ENCODE measurements at regions not wholly inside any gene's neighbourhood (a gene's known extent, or its start where the extent isn't known, plus 50 kb on each side); places are given as distances from the start of the nearest gene placed in this dataset.

DNA sequence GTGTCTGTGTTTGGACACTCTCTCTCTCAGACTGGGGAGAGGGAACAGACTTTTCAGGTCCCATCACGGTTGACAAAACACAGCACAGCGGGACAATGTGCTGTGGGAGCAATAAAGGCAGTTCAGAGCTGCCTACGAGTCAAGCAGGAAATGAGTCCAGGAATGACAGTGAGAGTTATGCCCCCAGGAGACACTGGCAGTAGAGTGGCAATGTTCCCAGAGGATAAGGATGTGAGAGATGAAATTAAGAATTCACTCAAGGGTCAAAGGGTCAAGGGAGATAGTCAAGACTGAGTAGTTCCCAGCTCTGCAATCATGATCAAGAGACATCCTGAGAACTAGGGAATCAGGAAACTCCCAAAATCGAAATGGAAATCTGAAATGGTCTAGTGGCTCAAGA lies 156.1 kb downstream of the LURAP1L start:
- no peak for DNase-seq (ENCODE audit: extremely low read depth, low read depth, low spot score)

DNA sequence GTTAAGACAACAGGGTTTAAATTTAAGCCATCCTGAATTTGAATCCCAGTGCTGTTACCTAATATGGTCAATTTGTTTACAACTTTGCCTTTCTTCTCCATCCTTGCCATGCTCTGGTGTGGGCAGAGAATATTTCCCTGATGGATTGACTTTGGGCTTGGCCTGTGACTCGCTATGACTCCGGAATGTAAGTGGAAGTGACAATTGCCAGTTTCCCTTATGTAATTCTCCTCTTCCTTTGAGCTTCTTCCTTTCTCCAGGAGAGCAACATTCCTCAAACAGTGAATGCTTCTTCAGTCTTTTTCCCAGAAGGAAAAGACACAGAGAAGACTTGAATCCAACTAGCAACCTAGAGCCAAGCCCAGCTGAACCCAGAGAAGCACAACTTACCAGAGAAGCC lies 159.1 kb downstream of the LURAP1L start:
- DNase-seq (ENCODE audit: extremely low read depth, low read depth, low spot score) = peak; percentile 69

DNA sequence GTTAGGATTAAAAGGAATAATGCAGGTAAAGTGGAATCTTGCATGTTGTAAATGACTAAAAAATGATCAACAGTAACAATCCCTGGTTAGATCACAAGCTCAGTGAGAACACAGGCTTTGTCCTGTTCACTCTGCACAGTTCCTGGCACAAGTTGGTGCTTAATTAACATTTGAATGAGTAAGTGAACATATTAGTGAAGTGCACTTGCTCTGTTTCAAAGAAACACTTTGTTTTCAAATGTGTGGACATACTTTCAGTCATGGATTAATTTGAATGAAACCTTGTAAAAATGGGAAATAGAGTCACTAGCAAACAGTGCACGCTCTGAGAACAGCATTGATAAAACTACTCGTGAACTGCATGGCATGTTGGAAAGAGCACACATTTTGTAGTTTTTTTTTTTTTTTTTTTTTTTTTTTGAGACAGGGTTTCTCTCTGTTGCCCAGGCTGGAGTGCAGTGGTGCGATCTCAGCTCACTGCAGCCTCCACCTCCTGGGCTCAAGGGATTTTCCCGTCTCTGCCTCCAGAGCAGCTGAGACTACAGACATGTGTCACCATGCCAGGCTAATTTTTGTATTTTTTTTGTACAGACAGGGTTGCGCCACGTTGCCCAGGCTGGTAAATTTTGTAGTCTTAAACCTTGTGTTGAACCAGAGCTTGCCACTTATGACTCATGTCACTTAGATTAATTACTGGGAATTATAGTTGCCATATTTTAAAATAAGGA lies 159.9 kb downstream of the LURAP1L start:
- no peak for DNase-seq (ENCODE audit: extremely low read depth, low read depth, low spot score)

GRCh38 chr9:12935714-12936113 lies 160.9 kb downstream of the LURAP1L start:
- DNase-seq (ENCODE audit: extremely low read depth, low read depth, low spot score) = peak; percentile 88

DNA sequence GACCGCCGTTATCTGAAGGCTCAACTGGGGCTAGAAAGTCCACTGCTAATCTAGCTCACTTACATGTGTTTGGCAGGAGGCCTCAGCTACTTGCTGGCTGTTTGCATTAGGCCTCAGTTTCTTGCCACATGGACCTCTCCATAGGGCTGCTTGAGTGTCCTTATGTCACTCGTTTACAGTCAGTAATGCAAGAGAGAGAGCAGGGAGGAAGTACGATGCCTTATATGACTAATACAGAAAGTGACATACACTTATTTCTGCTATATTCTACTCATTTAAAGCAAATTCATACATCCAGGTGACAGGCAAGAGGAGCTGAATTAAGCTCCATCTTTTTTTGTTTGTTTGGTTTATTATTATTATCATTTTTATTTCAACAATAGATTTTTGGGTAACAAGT lies 179.6 kb downstream of the LURAP1L start:
- DNase-seq (ENCODE audit: extremely low read depth, low read depth, low spot score) = no peak

DNA sequence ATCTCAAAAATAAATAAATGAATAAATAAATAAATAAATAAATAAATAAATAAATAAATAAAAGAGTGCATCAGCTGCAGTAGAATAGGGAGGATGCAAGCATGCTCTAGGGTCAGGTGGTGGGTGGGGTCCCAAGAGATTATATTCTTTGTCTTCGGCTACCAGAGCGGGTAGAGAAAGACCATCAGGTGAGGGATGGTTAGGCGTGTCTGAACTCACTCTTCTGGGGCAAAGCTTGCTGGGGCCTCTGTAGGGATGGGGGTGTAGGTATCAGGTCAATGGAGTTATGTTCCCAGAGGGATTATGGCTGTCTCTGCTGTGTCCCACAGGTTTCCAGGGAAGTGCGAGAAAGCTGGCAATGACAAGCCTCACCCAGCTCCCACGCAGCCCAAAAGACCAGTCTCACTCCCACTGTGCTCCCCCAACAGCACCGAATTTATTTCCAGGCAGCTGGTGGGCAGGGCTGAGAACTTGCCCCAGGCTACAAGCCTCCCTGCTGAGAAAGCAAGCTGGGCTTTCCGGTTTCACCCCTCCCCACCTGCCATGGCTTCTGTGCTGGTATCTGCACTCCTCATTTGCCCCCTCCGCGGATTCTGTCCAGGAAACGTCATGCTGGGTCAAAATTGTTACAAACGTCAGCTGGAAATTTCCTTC lies 180.8 kb downstream of the LURAP1L start:
- DNase-seq (ENCODE audit: extremely low read depth, low read depth, low spot score) = no peak

GRCh38 chr9:12956261-12956660 lies 181.4 kb downstream of the LURAP1L start:
- no peak for DNase-seq (ENCODE audit: extremely low read depth, low read depth, low spot score)

DNA sequence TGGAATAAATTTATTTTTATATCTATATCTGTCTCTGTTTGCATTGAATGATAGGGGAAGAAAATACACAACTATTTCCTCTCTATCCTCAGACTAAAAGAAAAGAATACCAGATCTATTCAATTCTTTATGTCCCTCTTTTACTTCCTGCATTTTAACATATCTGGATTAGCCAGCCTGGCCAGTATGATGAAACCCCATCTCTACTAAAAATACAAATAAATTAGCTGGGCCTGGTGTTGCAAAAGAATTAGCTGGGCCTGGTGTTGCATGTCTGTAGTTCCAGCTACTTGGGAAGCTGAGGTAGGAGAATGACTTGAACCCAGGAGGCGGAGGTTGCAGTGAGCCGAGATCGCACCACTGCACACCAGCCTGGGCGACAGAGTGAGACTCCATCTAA lies 182.0 kb downstream of the LURAP1L start:
- DNase-seq (ENCODE audit: extremely low read depth, low read depth, low spot score) = no peak

DNA sequence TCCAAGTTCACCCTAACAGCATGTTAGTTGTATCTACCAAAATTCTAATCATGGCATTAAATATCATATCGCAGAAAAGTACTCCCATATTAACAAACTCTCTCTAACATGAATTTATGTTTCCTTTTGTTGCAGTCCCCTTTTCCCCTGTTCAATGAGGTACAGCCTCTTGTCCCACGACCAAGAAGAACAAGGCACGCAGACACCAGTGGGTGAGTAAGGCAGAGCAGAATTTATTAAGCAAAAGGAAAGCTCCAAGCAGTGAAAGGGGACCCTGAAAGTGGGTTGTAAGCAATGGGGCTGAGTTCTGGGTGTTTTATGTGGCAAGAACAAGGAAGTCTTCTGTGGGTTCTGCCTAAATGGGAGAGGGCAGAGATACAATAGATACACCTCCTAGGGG lies 183.5 kb downstream of the LURAP1L start:
- no peak for DNase-seq (ENCODE audit: extremely low read depth, low read depth, low spot score)

DNA sequence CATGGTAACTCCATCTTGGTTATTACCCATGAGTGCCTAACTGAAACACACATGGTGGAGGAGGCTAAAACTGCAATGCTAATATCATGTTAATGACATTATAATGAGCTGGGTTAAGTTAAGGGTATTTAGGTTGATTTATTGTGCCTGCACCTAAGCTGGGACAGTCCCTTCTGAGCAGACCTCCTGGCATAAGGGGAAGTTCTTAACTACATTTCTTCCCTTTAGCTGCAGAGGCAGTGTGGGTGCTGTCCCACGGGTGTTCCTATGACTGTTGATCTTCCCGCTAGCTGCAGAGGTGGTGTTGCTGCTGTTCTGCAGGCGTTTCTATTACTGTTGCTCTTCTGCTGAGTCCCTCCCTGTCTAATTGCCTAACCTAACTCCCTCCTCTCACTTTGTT lies 183.9 kb downstream of the LURAP1L start:
- DNase-seq (ENCODE audit: extremely low read depth, low read depth, low spot score) = no peak

- no peak for DNase-seq (ENCODE audit: extremely low read depth, low read depth, low spot score)
These were observed 186.5 kb downstream of the LURAP1L start for GRCh38 chr9:12961276-12961809.

- DNase-seq (ENCODE audit: extremely low read depth, low read depth, low spot score) = no peak
These were observed 188.7 kb downstream of the LURAP1L start for GRCh38 chr9:12963537-12963936.

- DNase-seq (ENCODE audit: extremely low read depth, low read depth, low spot score) = no peak
These were observed 189.5 kb downstream of the LURAP1L start for GRCh38 chr9:12964271-12964670.

- DNase-seq (ENCODE audit: extremely low read depth, low read depth, low spot score) = no peak
These were observed 190.5 kb downstream of the LURAP1L start for GRCh38 chr9:12965303-12965702.

GRCh38 chr9:12968093-12968492 lies 193.3 kb downstream of the LURAP1L start:
- DNase-seq (ENCODE audit: extremely low read depth, low read depth, low spot score) = no peak

DNA sequence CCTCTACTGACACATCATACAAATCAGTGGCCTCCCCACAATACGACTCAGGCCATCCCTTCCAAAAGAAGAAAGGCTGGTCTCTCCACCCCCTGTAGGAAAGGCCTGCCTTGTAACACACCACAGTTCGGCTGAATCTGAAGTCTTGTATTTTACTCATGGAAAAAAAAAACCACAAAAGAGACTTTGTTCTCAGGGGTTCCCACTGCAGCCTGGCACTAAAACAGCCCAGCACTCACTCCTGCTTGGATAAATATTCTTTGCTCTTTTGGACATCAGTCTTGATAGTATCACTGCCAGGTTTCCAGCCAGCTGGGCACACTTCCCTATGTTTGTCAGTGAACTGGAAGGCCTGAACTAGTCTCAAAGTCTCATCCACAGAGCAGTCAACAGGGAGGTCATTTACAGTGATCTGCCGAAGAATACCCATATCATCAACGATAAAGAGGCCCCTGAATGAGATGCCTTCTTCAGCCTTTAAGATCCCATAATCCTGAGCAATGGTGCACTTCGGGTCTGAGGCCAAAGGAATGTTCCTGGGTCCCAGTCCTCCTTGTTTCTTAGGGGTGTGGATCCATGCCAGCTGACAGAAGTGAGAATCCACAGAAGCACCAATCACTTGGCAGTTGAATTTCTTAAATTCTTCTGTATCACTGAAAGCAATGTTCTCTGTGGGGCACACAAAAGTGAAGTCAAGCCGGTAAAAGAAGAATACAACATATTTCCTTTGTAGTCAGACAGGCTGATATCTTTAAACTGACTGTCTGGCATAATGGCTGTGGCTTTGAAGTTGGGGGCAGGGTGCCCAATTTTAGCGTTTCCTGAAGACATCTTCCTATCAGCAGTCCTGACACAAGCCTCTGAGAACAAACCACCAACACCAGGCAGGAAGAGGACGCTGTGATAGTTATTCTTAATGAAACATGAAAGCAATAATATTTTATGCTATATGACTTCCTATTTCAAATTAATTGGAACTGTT lies 198.1 kb downstream of the LURAP1L start:
- DNase-seq (ENCODE audit: extremely low read depth, low read depth, low spot score) = no peak

DNA sequence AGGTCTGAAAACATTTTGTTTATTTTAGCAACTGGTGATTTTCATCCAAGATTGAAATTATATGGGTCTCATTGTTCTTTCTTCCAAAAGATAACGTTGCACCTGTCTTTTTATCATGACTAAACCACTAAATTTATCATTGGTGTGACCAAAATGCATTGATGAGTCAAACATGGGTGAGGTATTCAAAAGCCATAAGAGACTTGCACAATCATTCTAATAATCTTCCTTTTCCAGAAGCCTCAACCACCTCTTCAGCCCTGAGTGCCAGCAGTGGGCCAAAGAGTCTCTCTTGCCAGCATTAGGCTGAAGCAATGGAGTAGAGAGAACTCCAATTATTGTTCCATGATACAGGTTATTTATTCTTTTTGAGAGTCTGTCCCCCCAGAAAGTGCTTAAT lies 198.9 kb downstream of the LURAP1L start:
- DNase-seq (ENCODE audit: extremely low read depth, low read depth, low spot score) = no peak

DNA sequence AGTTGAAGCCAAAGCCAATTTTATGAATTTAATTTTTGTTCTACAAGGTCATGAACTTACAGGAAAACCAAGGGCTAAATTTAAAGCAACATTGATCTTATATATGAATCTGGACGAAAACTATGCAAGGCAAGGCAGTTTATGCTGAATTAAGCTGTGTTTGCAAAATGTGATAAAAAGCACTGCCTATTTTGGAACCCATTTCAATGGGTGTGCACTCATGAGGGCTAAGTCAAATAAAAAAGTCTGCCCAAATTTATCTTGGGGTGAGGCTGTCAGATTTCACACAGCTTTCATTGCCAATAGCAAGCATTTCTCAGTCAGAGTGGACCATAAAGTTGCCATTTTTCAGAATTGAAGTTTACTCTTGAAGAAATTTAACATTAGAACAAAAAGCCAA lies 199.9 kb downstream of the LURAP1L start:
- no peak for DNase-seq (ENCODE audit: extremely low read depth, low read depth, low spot score)

- no peak for DNase-seq (ENCODE audit: extremely low read depth, low read depth, low spot score)
These were observed 200.7 kb downstream of the LURAP1L start for GRCh38 chr9:12975496-12975895.

GRCh38 chr9:12980085-12980851 lies 205.4 kb downstream of the LURAP1L start:
- no peak for DNase-seq (ENCODE audit: extremely low read depth, low read depth, low spot score)

Measured in glomerular endothelial cell (primary cell).